ENCODE measurements at regions not wholly inside any gene's neighbourhood (a gene's known extent, or its start where the extent isn't known, plus 50 kb on each side); places are given as distances from the start of the nearest gene placed in this dataset.

GRCh38 chr5:32936329-32936728 is 225.2 kb downstream of the NPR3 start:
- Histone ChIP-seq H3K36me3 (ENCODE audit: control insufficient read depth in 4 of 4, insufficient read depth in 3 of 4, low read depth in 1 of 4, low read length in 3 of 4) (no peaks in the 10 kb centered on the region), H3K4me1 (ENCODE audit: control insufficient read depth in 4 of 4, insufficient read depth in 4 of 4, low read length in 3 of 4) (peaks cover 2 to 8% (median 4%) of the 10 kb centered on the region in 4 donors)

More at GRCh38 chr5:32936329-32936728, 225.2 kb downstream of the NPR3 start:
- Histone ChIP-seq H3K27ac (ENCODE audit: low read depth in 1 of 2, low read length in 2 of 2) (no peak overlapping the region), H3K9ac (ENCODE audit: low read depth in 1 of 2, low read length in 2 of 2) (no peak overlapping the region), H3K9me3 (ENCODE audit: control insufficient read depth in 4 of 4, low read length in 3 of 4) (no peaks in the 10 kb centered on the region), H3K4me3 (ENCODE audit: low read depth in 1 of 3, low read length in 3 of 3) (no peak overlapping the region), H3K27me3 (ENCODE audit: control insufficient read depth in 4 of 4, insufficient read depth in 4 of 4, low read length in 3 of 4) (no peaks in the 10 kb centered on the region)
- no peak for DNase-seq (ENCODE audit: low spot score)
- WGBS = 83% methylated on average over 4 of the region's 4 CpGs
- no peak for TF ChIP-seq ZBTB33 (IDR thresholded peaks at IDR 0.05)
- no peak for TF ChIP-seq RXRA (IDR thresholded peaks at IDR 0.05)
- TF ChIP-seq HNF4G (IDR thresholded peaks at IDR 0.05) = no peak
- TF ChIP-seq RAD21 (IDR thresholded peaks at IDR 0.05) = no peak
- TF ChIP-seq REST (IDR thresholded peaks at IDR 0.05) = no peak
- no peak for TF ChIP-seq SP1 (IDR thresholded peaks at IDR 0.05)
- no peak for TF ChIP-seq MAX (IDR thresholded peaks at IDR 0.05)
- no peak for TF ChIP-seq ATF3 (IDR thresholded peaks at IDR 0.05)
- TF ChIP-seq JUND (IDR thresholded peaks at IDR 0.05) = no peak
- no peak for TF ChIP-seq NR2F2 (IDR thresholded peaks at IDR 0.05)
- no peak for TF ChIP-seq CTCF (IDR thresholded peaks at IDR 0.05; ENCODE audit: low read depth, low read length, missing input control)
- TF ChIP-seq FOXA1 (IDR thresholded peaks at IDR 0.05) = no peak
- no peak for TF ChIP-seq FOXA2 (IDR thresholded peaks at IDR 0.05)
- no peak for TF ChIP-seq YY1 (IDR thresholded peaks at IDR 0.05)
- TF ChIP-seq HNF4A (conservative IDR thresholded peaks at IDR 0.05) = no peak
- TF ChIP-seq TAF1 (conservative IDR thresholded peaks at IDR 0.05) = no peak
